GM21576 (cell line): ENCODE measurements at regions not wholly inside any gene's neighbourhood (a gene's known extent, or its start where the extent isn't known, plus 50 kb on each side); places are given as distances from the start of the nearest gene placed in this dataset.
"Not testable (repeated sequence)": the region's sequence is repeated elsewhere in the genome, so short reads cannot be mapped to it uniquely, and the experiment has no call there.

ENCODE experiments used
- ATAC-seq: cut with Tn5 transposase; IDR thresholded peaks from one replicate; pipeline ENCODE4 v1.9.1; 2021; ENCODE audit warnings: mild to moderate bottlenecking, moderate library complexity; ENCODE audit not compliant: unreplicated experiment

GRCh38 chr2:87565116-87565515 is 182.8 kb upstream of the PLGLB2 start:
- not testable (repeated sequence) for ATAC-seq

GRCh38 chr2:87566531-87566930 is 181.4 kb upstream of the PLGLB2 start:
- ATAC-seq: not testable (repeated sequence)

GRCh38 chr2:87567093-87567492 is 180.8 kb upstream of the PLGLB2 start:
- not testable (repeated sequence) for ATAC-seq

GRCh38 chr2:87567912-87568311 is 180.0 kb upstream of the PLGLB2 start:
- not testable (repeated sequence) for ATAC-seq

- not testable (repeated sequence) for ATAC-seq
Measured at GRCh38 chr2:87568554-87569278, 179.2 kb upstream of the PLGLB2 start.

- ATAC-seq: not testable (repeated sequence)
Measured at GRCh38 chr2:87569689-87570397, 178.0 kb upstream of the PLGLB2 start.

GRCh38 chr2:87571889-87572465 is 175.9 kb upstream of the PLGLB2 start:
- not testable (repeated sequence) for ATAC-seq

GRCh38 chr2:87572906-87573305 is 175.0 kb upstream of the PLGLB2 start:
- not testable (repeated sequence) for ATAC-seq

GRCh38 chr2:87573386-87574192 is 174.3 kb upstream of the PLGLB2 start:
- ATAC-seq: not testable (repeated sequence)

GRCh38 chr2:87574193-87575119 is 173.4 kb upstream of the PLGLB2 start:
- not testable (repeated sequence) for ATAC-seq

- ATAC-seq: not testable (repeated sequence)
Measured at GRCh38 chr2:87575138-87575537, 172.7 kb upstream of the PLGLB2 start.

GRCh38 chr2:87577358-87577757 is 170.5 kb upstream of the PLGLB2 start:
- not testable (repeated sequence) for ATAC-seq

GRCh38 chr2:87582152-87582551 is 165.7 kb upstream of the PLGLB2 start:
- not testable (repeated sequence) for ATAC-seq

GRCh38 chr2:87582579-87582978 is 165.3 kb upstream of the PLGLB2 start:
- ATAC-seq: not testable (repeated sequence)

GRCh38 chr2:87583370-87583769 is 164.5 kb upstream of the PLGLB2 start:
- not testable (repeated sequence) for ATAC-seq

GRCh38 chr2:87583803-87584202 is 164.1 kb upstream of the PLGLB2 start:
- ATAC-seq: not testable (repeated sequence)

GRCh38 chr2:87584268-87584906 is 163.5 kb upstream of the PLGLB2 start:
- ATAC-seq: not testable (repeated sequence)

- not testable (repeated sequence) for ATAC-seq
Measured at GRCh38 chr2:87587934-87588333, 160.0 kb upstream of the PLGLB2 start.

- not testable (repeated sequence) for ATAC-seq
Measured at GRCh38 chr2:87592974-87593373, 154.9 kb upstream of the PLGLB2 start.
